GM13976 (cell line): ENCODE measurements at regions not wholly inside any gene's neighbourhood (a gene's known extent, or its start where the extent isn't known, plus 50 kb on each side); places are given as distances from the start of the nearest gene placed in this dataset.

Experiments used
- DNase-seq: peaks from one replicate; pipeline ENCODE4 v3.0.0; 2012; ENCODE audit warnings: low spot score
- in situ Hi-C: fragments of 300-500 bp; cut with MboI; formaldehyde crosslinking; loops from one replicate; pipeline ENCODE4 v1.12.0; 2022; ENCODE audit warnings: low sequenced_read_pairs, mixed read lengths, inconsistent platforms; ENCODE audit not compliant: unreplicated experiment
- TF ChIP-seq, protein P1 (sequence below): IDR thresholded peaks from 2 replicates; pipeline ENCODE4 v1.5.1; 2012; ENCODE audit warnings: borderline replicate concordance, mild to moderate bottlenecking; ENCODE audit not compliant: insufficient read depth; ENCODE audit errors: extremely low read depth, missing control alignments, control extremely low read depth

DNA sequence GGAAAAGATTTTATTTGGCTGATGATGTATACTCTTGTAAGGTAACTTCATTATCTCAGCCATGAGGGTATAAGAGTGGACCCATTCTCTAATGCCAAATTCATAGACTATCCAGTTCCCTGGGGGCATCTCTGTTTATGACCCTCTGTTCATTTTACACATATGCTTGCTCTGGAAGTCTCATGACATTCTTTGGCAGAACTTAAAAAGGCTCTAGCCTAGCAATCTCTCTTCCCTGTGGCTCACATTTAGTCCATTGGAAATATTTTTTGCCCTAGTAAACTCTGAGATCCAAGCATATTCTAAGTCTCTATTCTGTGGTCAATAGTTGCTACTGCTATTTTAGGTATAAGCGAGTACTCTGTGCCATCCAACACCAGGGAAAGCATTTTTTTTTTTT, 1201.8 kb upstream of the ZEB2 start:
- no peak for DNase-seq
- TF ChIP-seq, protein P1, sequence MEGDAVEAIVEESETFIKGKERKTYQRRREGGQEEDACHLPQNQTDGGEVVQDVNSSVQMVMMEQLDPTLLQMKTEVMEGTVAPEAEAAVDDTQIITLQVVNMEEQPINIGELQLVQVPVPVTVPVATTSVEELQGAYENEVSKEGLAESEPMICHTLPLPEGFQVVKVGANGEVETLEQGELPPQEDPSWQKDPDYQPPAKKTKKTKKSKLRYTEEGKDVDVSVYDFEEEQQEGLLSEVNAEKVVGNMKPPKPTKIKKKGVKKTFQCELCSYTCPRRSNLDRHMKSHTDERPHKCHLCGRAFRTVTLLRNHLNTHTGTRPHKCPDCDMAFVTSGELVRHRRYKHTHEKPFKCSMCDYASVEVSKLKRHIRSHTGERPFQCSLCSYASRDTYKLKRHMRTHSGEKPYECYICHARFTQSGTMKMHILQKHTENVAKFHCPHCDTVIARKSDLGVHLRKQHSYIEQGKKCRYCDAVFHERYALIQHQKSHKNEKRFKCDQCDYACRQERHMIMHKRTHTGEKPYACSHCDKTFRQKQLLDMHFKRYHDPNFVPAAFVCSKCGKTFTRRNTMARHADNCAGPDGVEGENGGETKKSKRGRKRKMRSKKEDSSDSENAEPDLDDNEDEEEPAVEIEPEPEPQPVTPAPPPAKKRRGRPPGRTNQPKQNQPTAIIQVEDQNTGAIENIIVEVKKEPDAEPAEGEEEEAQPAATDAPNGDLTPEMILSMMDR: no peak
- in situ Hi-C loops: no loop called here

DNA sequence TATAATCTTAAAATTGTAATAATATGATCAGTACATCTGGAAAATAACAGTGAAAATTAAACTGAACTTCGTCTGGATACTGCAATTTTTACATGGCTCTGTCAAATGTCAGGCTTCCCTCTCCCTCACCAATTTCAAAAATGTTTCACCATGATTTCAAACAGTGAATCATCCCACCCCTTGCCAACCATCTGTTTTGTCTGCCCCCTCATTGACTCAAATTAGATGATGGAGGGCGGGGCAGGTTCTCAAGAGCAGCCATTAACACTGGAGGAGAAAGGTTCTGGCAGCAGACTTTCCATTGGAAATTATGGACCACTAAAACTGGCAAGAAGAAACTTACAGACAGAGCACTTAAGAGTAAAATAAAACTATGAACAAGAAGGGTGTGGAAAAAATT, 1195.7 kb upstream of the ZEB2 start:
- no peak for DNase-seq
- in situ Hi-C loops: no loop called here
- TF ChIP-seq, protein P1: no peak

DNA sequence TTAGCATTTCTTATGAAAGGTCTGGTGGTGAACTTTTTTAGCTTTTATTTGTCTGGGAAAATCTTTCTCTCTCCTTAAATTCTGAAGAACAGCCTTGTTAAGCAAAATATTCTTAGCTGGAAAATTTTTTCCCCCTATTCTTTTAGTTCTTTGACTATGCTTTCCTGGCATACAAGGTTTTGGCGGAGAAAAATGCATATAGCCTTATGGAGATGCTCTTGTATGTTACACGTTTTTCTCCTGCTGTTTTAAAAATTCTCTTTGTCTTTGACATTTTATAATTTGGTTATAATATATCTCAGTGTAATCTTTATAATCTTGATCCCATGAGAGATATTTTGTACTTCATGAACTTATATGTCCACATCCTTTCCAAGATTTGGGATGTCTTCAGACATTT, 1190.4 kb upstream of the ZEB2 start:
- TF ChIP-seq, protein P1: no peak
- in situ Hi-C loops: no loop called here
- DNase-seq: no peak

GRCh38 chr2:145702305-145702704, 1182.4 kb upstream of the ZEB2 start:
- TF ChIP-seq, protein P1: no peak
- in situ Hi-C loops: no loop called here
- DNase-seq: no peak

DNA sequence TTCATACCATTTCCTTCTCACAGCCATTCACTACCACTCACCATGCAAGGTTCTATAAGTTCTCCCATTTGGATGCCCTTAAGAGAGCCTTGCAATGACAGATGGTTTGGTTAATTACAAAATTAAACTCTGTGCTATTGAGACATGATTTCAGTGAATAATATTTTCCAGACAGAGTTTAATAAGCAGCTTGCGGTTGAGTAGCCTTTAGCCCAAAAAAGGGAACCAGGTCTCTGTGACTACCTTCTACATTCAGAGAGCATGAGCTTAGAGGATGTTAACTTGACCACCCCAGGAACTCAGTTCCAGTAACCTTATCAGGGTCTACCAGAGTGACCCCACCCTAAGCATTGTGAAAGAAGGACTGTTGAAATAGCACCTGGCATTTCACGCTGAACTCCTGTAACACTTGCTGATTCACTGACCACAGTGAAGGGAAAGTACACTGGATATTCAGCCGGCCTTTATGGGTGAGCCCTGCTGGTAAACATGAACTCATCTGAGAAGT, 1173.1 kb upstream of the ZEB2 start:
- TF ChIP-seq, protein P1: no peak
- DNase-seq: no peak
- in situ Hi-C loops: no loop called here

DNA sequence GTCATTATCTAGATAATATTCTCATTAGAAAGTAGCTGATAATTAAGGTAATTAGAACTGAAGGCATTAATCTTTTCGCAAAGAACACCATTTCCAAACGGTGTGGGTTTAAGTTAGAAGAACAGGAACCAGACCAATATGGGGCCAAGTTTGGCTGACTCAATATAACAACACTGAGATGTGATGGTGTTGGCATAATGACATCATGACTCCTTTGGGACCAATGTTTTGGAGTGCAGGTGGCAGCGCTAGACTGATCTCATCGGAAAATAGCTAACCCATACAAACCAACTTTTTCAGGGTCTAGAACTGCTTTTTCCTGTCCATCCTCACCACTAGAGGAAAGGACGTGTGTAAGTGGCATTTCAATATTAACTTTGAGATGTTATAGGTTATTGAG, 1171.7 kb upstream of the ZEB2 start:
- DNase-seq: no peak
- TF ChIP-seq, protein P1: no peak
- in situ Hi-C loops: no loop called here
